GM12878 (cell line): ENCODE measurements at regions not wholly inside any gene's neighbourhood (a gene's known extent, or its start where the extent isn't known, plus 50 kb on each side); places are given as distances from the start of the nearest gene placed in this dataset.

Experiments
- ATAC-seq: fragments of 200-7000 bp; cut with Tn5 transposase; 3 replicates; pipeline ENCODE4 v1.9.1; 2020; ENCODE audit warnings: mild to moderate bottlenecking, moderate library complexity
- BruUV-seq: library from RNA; stranded (reverse); fragments of 400-500 nt; replicated peaks from 2 replicates; lab custom pipeline; 2021; lab: Mats Ljungman, UMichigan
- CTCF ChIA-PET: fragments of 300-600 bp; sonication (Branson Sonifier 250); formaldehyde crosslinking; extraction: SDS; loops from one replicate; lab custom pipeline; 2021; ENCODE audit warnings: inconsistent platforms; lab: Yijun Ruan, JAX
- POLR2A ChIA-PET: fragments of 350-600 bp; formaldehyde crosslinking; extraction: SDS; loops from one replicate; lab custom pipeline; 2021; ENCODE audit warnings: inconsistent platforms; lab: Charles Lee
- RAD21 ChIA-PET: fragments of 300-600 bp; sonication (Branson Sonifier 250); formaldehyde crosslinking; loops from one replicate; lab custom pipeline; 2023; ENCODE audit warnings: antibody characterized with exemption; ENCODE audit not compliant: unreplicated experiment; lab: Charles Lee
- SMC1A ChIA-PET: fragments of 300-600 bp; sonication (Branson Sonifier 250); formaldehyde crosslinking; loops from one replicate; lab custom pipeline; 2023; ENCODE audit not compliant: unreplicated experiment, uncharacterized antibody; lab: Charles Lee
- DNase-seq: peaks from one replicate; pipeline ENCODE4 v3.0.0-alpha.2; 2011; ENCODE audit warnings: low read depth, low spot score
- FAIRE-seq: peaks from 3 replicates; lab custom pipeline; 2011; peaks lifted over from hg19 to GRCh38; lab: Jason Lieb, UNC
- H2AFZ ChIP-seq: 2 replicates; pipeline ENCODE4 v1.6.0; 2011; ENCODE audit warnings: low read depth, low read length, control low read depth; ENCODE audit not compliant: control insufficient read depth
- H3K27ac ChIP-seq: 2 replicates; pipeline ENCODE4 v1.5.1; 2011; ENCODE audit warnings: control low read depth; ENCODE audit not compliant: control insufficient read depth, insufficient read depth
- H3K27me3 ChIP-seq, 2 experiments: replicated peaks in 1 of 2; 2 replicates each; pipeline versions ENCODE4 v1.6.0 to v1.6.1; 2011; ENCODE audit warnings: low read length in 1 of 2; ENCODE audit not compliant: control insufficient read depth in 2 of 2, insufficient read depth in 2 of 2
- H3K36me3 ChIP-seq, 2 experiments: 2 replicates each; pipeline ENCODE4 v1.5.1; 2011; ENCODE audit warnings: low read length in 1 of 2; ENCODE audit not compliant: control insufficient read depth in 2 of 2, insufficient read depth in 2 of 2
- H3K4me1 ChIP-seq: 2 replicates; pipeline ENCODE4 v1.6.1; 2011; ENCODE audit warnings: mild to moderate bottlenecking, low read length, moderate library complexity, mixed read lengths; ENCODE audit not compliant: control insufficient read depth, insufficient read depth
- H3K4me2 ChIP-seq: 2 replicates; pipeline ENCODE4 v1.6.0; 2011; ENCODE audit warnings: control low read depth; ENCODE audit not compliant: control insufficient read depth, insufficient read depth
- H3K4me3 ChIP-seq: fragments of 200-600 bp; sonication (generic); 2 replicates; pipeline ENCODE4 v1.5.1; 2016
- H3K79me2 ChIP-seq: 2 replicates; pipeline ENCODE4 v1.6.0; 2011; ENCODE audit warnings: low read length; ENCODE audit not compliant: control insufficient read depth, insufficient read depth
- H3K9ac ChIP-seq: 2 replicates; pipeline ENCODE4 v1.8.0; 2011; ENCODE audit warnings: low read length, control low read depth, mixed read lengths; ENCODE audit not compliant: control insufficient read depth, insufficient read depth
- H3K9me3 ChIP-seq: replicated peaks from 3 replicates; pipeline ENCODE4 v1.5.1; 2011; ENCODE audit warnings: mild to moderate bottlenecking, low read length; ENCODE audit not compliant: control insufficient read depth, insufficient read depth
- H4K20me1 ChIP-seq: 2 replicates; pipeline ENCODE4 v1.6.0; 2011; ENCODE audit not compliant: control insufficient read depth, insufficient read depth
- CHD1 ChIP-seq: IDR thresholded peaks from 2 replicates; pipeline ENCODE4 v1.6.1; 2012; ENCODE audit warnings: low read depth, low read length, improper control_type of control experiment
- E2F8 ChIP-seq: fragments of 450-650 bp; IDR thresholded peaks from 2 replicates; pipeline ENCODE4 v1.6.1; 2018; ENCODE audit warnings: mild to moderate bottlenecking, low read depth, moderate library complexity; ENCODE audit not compliant: partially characterized antibody
- ELK1 ChIP-seq: IDR thresholded peaks from 2 replicates; pipeline ENCODE4 v1.6.1; 2012; ENCODE audit warnings: low read depth, low read length, improper control_type of control experiment
- IKZF2 ChIP-seq, 2 experiments: fragments of 450-650 bp; IDR thresholded peaks; 2 replicates each; pipeline ENCODE4 v1.6.1; 2017; ENCODE audit warnings: mild to moderate bottlenecking in 2 of 2, moderate library complexity in 2 of 2
- IRF4 ChIP-seq: IDR thresholded peaks from 2 replicates; pipeline ENCODE4 v1.6.1; 2011; ENCODE audit warnings: low read depth, low read length
- MXI1 ChIP-seq: fragments of 150-350 bp; IDR thresholded peaks from 2 replicates; pipeline ENCODE4 v1.6.1; 2011; ENCODE audit warnings: low read depth, mild to moderate bottlenecking, inconsistent platforms, low read length, improper control_type of control experiment
- PML ChIP-seq: IDR thresholded peaks from 2 replicates; pipeline ENCODE4 v1.6.1; 2012; ENCODE audit warnings: low read length, inconsistent platforms
- RELA ChIP-seq: fragments of 450-650 bp; IDR thresholded peaks from 2 replicates; pipeline ENCODE4 v1.8.0; 2014; ENCODE audit warnings: borderline replicate concordance; ENCODE audit not compliant: partially characterized antibody
- SREBF1 ChIP-seq: IDR thresholded peaks from 2 replicates; pipeline ENCODE4 v1.6.1; 2012; ENCODE audit warnings: mild to moderate bottlenecking, low read length
- SREBF2 ChIP-seq: IDR thresholded peaks from 2 replicates; pipeline ENCODE4 v1.6.1; 2012; ENCODE audit warnings: mild to moderate bottlenecking, low read length
- TAF1 ChIP-seq: IDR thresholded peaks from 2 replicates; pipeline ENCODE4 v1.6.1; 2011; ENCODE audit warnings: mild to moderate bottlenecking, low read depth, low read length, borderline replicate concordance
- USF2 ChIP-seq: IDR thresholded peaks from 2 replicates; pipeline ENCODE4 v1.6.1; 2011; ENCODE audit warnings: low read depth, low read length, improper control_type of control experiment, borderline replicate concordance
- YY1 ChIP-seq: IDR thresholded peaks from 2 replicates; pipeline ENCODE4 v1.6.1; 2011; ENCODE audit warnings: low read depth, mild to moderate bottlenecking, low read length
- ZNF622 ChIP-seq: fragments of 450-650 bp; IDR thresholded peaks from 2 replicates; pipeline ENCODE4 v1.6.1; 2017; ENCODE audit warnings: mild to moderate bottlenecking, inconsistent platforms
- WGBS: methylation state at CpG from one replicate; pipeline ENCODE4 v1.1.6; 2016; ENCODE audit warnings: low lambda C conversion rate; ENCODE audit not compliant: insufficient replicate concordance, insufficient coverage; ENCODE audit errors: missing lambda C conversion rate; 5-methylcytosine and 5-hydroxymethylcytosine counted together
- in situ Hi-C: fragments of 300-500 bp; cut with MboI; formaldehyde crosslinking; loops from 9 replicates; pipeline ENCODE4 v1.14.3; 2018; ENCODE audit warnings: mixed read lengths
- intact Hi-C: fragments of 100-400 bp; cut with micrococcal nuclease; formaldehyde crosslinking; loops from one replicate; pipeline ENCODE4 v1.14.2; 2022; ENCODE audit not compliant: unreplicated experiment
- TF ChIP-seq, protein P1 (sequence below): fragments of 450-650 bp; IDR thresholded peaks from 2 replicates; pipeline ENCODE4 v1.6.1; 2014; ENCODE audit warnings: mild to moderate bottlenecking
- TF ChIP-seq, protein P2 (sequence below): fragments of 450-650 bp; formaldehyde crosslinking; IDR thresholded peaks from 2 replicates; pipeline ENCODE4 v1.5.0; 2022; ENCODE audit warnings: mild to moderate bottlenecking, missing genetic modification characterization

- H3K36me3 ChIP-seq: no peaks in the 10 kb centered on the region
- ChIA-PET RAD21 (interaction anchor here (1.1 to 1.3 kb wide), 4 partner anchors 68 to 534 kb away, joined by 3 to 8 read pairs (median 6); no protein-coding TSS in a partner anchor), SMC1A (interaction anchor here (0.7 to 5.0 kb wide), 5 partner anchors 69 to 648 kb away, joined by 3 to 32 read pairs (median 4); no protein-coding TSS in a partner anchor), CTCF (interaction anchor here (1.1 to 2.8 kb wide), 4 partner anchors 19 to 153 kb away, joined by 3 to 26 read pairs (median 3); no protein-coding TSS in a partner anchor), POLR2A (no interaction called here)
- ATAC-seq (no peak), DNase-seq (no peak), FAIRE-seq (no peak)
- H2AFZ ChIP-seq: no peak overlapping the region
- H3K9me3 ChIP-seq: no peaks in the 10 kb centered on the region
- no peaks in the 10 kb centered on the region for H3K79me2 ChIP-seq
- no peak overlapping the region for H3K4me2 ChIP-seq
- no peak overlapping the region for H3K27ac ChIP-seq
- no peak overlapping the region for H3K9ac ChIP-seq
- intact Hi-C loops: loop anchor here (1.0 to 2.0 kb wide), 3 partner anchors 153 to 649 kb away; no protein-coding TSS in a partner anchor
- H3K4me3 ChIP-seq: no peak overlapping the region
- no peaks in the 10 kb centered on the region for H4K20me1 ChIP-seq
- no peaks in the 10 kb centered on the region; a peak in 1 of 4 replicates for H3K27me3 ChIP-seq
- in situ Hi-C loops: loop anchor here (5.0 kb wide), 2 partner anchors 157 to 537 kb away; no protein-coding TSS in a partner anchor
- BruUV-seq: no TSS peak
- H3K4me1 ChIP-seq: no peaks in the 10 kb centered on the region
- WGBS: 74% methylated on average over 7 of the region's 7 CpGs
- no peak for TF ChIP-seq IKZF2 (IDR thresholded peaks at IDR 0.05)
- TF ChIP-seq PML: no peak
- no peak for TF ChIP-seq IRF4
- TF ChIP-seq SREBF1: no peak
- no peak for TF ChIP-seq YY1
- TF ChIP-seq ELK1: no peak
- no peak for TF ChIP-seq E2F8
- no peak for TF ChIP-seq RELA
- TF ChIP-seq SREBF2: no peak
- TF ChIP-seq, protein P1, sequence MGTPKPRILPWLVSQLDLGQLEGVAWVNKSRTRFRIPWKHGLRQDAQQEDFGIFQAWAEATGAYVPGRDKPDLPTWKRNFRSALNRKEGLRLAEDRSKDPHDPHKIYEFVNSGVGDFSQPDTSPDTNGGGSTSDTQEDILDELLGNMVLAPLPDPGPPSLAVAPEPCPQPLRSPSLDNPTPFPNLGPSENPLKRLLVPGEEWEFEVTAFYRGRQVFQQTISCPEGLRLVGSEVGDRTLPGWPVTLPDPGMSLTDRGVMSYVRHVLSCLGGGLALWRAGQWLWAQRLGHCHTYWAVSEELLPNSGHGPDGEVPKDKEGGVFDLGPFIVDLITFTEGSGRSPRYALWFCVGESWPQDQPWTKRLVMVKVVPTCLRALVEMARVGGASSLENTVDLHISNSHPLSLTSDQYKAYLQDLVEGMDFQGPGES: no peak
- no peak for TF ChIP-seq USF2
- TF ChIP-seq, protein P2, sequence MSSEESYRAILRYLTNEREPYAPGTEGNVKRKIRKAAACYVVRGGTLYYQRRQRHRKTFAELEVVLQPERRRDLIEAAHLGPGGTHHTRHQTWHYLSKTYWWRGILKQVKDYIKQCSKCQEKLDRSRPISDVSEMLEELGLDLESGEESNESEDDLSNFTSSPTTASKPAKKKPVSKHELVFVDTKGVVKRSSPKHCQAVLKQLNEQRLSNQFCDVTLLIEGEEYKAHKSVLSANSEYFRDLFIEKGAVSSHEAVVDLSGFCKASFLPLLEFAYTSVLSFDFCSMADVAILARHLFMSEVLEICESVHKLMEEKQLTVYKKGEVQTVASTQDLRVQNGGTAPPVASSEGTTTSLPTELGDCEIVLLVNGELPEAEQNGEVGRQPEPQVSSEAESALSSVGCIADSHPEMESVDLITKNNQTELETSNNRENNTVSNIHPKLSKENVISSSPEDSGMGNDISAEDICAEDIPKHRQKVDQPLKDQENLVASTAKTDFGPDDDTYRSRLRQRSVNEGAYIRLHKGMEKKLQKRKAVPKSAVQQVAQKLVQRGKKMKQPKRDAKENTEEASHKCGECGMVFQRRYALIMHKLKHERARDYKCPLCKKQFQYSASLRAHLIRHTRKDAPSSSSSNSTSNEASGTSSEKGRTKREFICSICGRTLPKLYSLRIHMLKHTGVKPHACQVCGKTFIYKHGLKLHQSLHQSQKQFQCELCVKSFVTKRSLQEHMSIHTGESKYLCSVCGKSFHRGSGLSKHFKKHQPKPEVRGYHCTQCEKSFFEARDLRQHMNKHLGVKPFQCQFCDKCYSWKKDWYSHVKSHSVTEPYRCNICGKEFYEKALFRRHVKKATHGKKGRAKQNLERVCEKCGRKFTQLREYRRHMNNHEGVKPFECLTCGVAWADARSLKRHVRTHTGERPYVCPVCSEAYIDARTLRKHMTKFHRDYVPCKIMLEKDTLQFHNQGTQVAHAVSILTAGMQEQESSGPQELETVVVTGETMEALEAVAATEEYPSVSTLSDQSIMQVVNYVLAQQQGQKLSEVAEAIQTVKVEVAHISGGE: no peak
- no peak for TF ChIP-seq CHD1
- no peak for TF ChIP-seq TAF1
- no peak for TF ChIP-seq MXI1
- no peak for TF ChIP-seq ZNF622
These were observed 180.9 kb downstream of the SMAD2 start for GRCh38 chr18:47749600-47749973.
